ENCODE measurements at regions not wholly inside any gene's neighbourhood (a gene's known extent, or its start where the extent isn't known, plus 50 kb on each side); places are given as distances from the start of the nearest gene placed in this dataset.

- H3K4me3 Mint-ChIP-seq (ENCODE audit: low read depth): no peak overlapping the region
Measured at GRCh38 chr4:117825600-117825999, 208.7 kb upstream of the NDST3 start.

GRCh38 chr4:117831060-117831683 lies 203.1 kb upstream of the NDST3 start:
- DNase-seq (ENCODE audit: low spot score, unreplicated experiment): no peak
- Mint-ChIP-seq H3K4me1 (ENCODE audit: low read depth) (no peaks in the 10 kb centered on the region), H3K4me3 (ENCODE audit: low read depth) (no peak overlapping the region), H3K9me3 (ENCODE audit: low read depth) (no peaks in the 10 kb centered on the region), H3K27me3 (no peaks in the 10 kb centered on the region), H3K36me3 (ENCODE audit: insufficient read depth) (no peaks in the 10 kb centered on the region), H3K27ac (no peak overlapping the region)
- no peak for TF ChIP-seq CTCF (IDR thresholded peaks at IDR 0.05; ENCODE audit: unreplicated experiment)

More at GRCh38 chr4:117825600-117825999, 208.7 kb upstream of the NDST3 start:
- no peak for DNase-seq (ENCODE audit: low spot score, unreplicated experiment)
- Mint-ChIP-seq H3K4me1 (ENCODE audit: low read depth) (peaks cover 8% of the 10 kb centered on the region), H3K27ac (no peak overlapping the region), H3K9me3 (ENCODE audit: low read depth) (no peaks in the 10 kb centered on the region), H3K27me3 (no peaks in the 10 kb centered on the region), H3K36me3 (ENCODE audit: insufficient read depth) (no peaks in the 10 kb centered on the region)
- no peak for TF ChIP-seq CTCF (IDR thresholded peaks at IDR 0.05; ENCODE audit: unreplicated experiment)

GRCh38 chr4:117835566-117835965 lies 198.7 kb upstream of the NDST3 start:
- Mint-ChIP-seq H3K9me3 (ENCODE audit: low read depth) (no peaks in the 10 kb centered on the region), H3K27me3 (no peaks in the 10 kb centered on the region), H3K4me1 (ENCODE audit: low read depth) (no peaks in the 10 kb centered on the region), H3K27ac (no peak overlapping the region), H3K4me3 (ENCODE audit: low read depth) (no peak overlapping the region), H3K36me3 (ENCODE audit: insufficient read depth) (no peaks in the 10 kb centered on the region)
- DNase-seq (ENCODE audit: low spot score, unreplicated experiment): no peak
- no peak for TF ChIP-seq CTCF (IDR thresholded peaks at IDR 0.05; ENCODE audit: unreplicated experiment)

GRCh38 chr4:117844594-117844993 lies 189.7 kb upstream of the NDST3 start:
- DNase-seq (ENCODE audit: low spot score, unreplicated experiment): no peak
- no peaks in the 10 kb centered on the region for H3K27me3 Mint-ChIP-seq
- H3K36me3 Mint-ChIP-seq (ENCODE audit: insufficient read depth): no peaks in the 10 kb centered on the region
- no peaks in the 10 kb centered on the region for H3K4me1 Mint-ChIP-seq (ENCODE audit: low read depth)
- H3K9me3 Mint-ChIP-seq (ENCODE audit: low read depth): no peaks in the 10 kb centered on the region
- no peak for TF ChIP-seq CTCF (IDR thresholded peaks at IDR 0.05; ENCODE audit: unreplicated experiment)
- H3K27ac Mint-ChIP-seq: no peak overlapping the region
- no peak overlapping the region for H3K4me3 Mint-ChIP-seq (ENCODE audit: low read depth)

- peaks cover under 1% of the 10 kb centered on the region for H3K9me3 Mint-ChIP-seq (ENCODE audit: low read depth)
- no peak overlapping the region for H3K4me3 Mint-ChIP-seq (ENCODE audit: low read depth)
- H3K27ac Mint-ChIP-seq: no peak overlapping the region
- H3K36me3 Mint-ChIP-seq (ENCODE audit: insufficient read depth): no peaks in the 10 kb centered on the region
- TF ChIP-seq CTCF (IDR thresholded peaks at IDR 0.05; ENCODE audit: unreplicated experiment): no peak
- DNase-seq (ENCODE audit: low spot score, unreplicated experiment): no peak
- no peaks in the 10 kb centered on the region for H3K4me1 Mint-ChIP-seq (ENCODE audit: low read depth)
- H3K27me3 Mint-ChIP-seq: no peaks in the 10 kb centered on the region
Measured at GRCh38 chr4:117845270-117845669, 189.0 kb upstream of the NDST3 start.
